HL-60 (cell line): ENCODE measurements at regions not wholly inside any gene's neighbourhood (a gene's known extent, or its start where the extent isn't known, plus 50 kb on each side); places are given as distances from the start of the nearest gene placed in this dataset.
A peak's percentile ranks its signal among the peaks of the same experiment; 100 is the strongest.

Source experiments
- DNase-seq, 2 experiments: peaks; one replicate each; pipeline ENCODE4 v3.0.0-alpha.2; 2010 to 2020; ENCODE audit warnings: low read depth in 1 of 2, low spot score in 1 of 2
- H3K27ac ChIP-seq: fragments of 250-450 bp; sonication (Bioruptor Pico); replicated peaks from 2 replicates; pipeline ENCODE4 v1.5.1; 2020; ENCODE audit warnings: mild to moderate bottlenecking, moderate library complexity
- H3K27me3 ChIP-seq: fragments of 250-450 bp; sonication (Bioruptor Pico); 2 replicates; pipeline ENCODE4 v1.5.1; 2021; ENCODE audit warnings: mild to moderate bottlenecking, moderate library complexity; ENCODE audit not compliant: insufficient read depth, poor library complexity, severe bottlenecking
- H3K4me3 ChIP-seq: replicated peaks from 2 replicates; pipeline ENCODE4 v1.5.1; 2011; ENCODE audit warnings: mild to moderate bottlenecking, control low read depth, low read length; ENCODE audit not compliant: insufficient read depth
- CTCF ChIP-seq: IDR thresholded peaks from one replicate; pipeline ENCODE4 v1.5.1; 2011; ENCODE audit warnings: low read length, control low read depth, inconsistent platforms; ENCODE audit not compliant: insufficient read depth
- GABPA ChIP-seq: IDR thresholded peaks from 2 replicates; pipeline ENCODE4 v1.6.1; 2012; ENCODE audit warnings: low read depth
- POLR2AphosphoS5 ChIP-seq: IDR thresholded peaks from 2 replicates; pipeline ENCODE4 v1.6.1; 2012; ENCODE audit warnings: low read depth
- REST ChIP-seq: IDR thresholded peaks from 2 replicates; pipeline ENCODE4 v1.6.1; 2012; ENCODE audit warnings: low read depth; ENCODE audit not compliant: insufficient replicate concordance
- SPI1 ChIP-seq: IDR thresholded peaks from 2 replicates; pipeline ENCODE4 v1.6.1; 2012; ENCODE audit warnings: low read depth, mild to moderate bottlenecking, borderline replicate concordance

DNA sequence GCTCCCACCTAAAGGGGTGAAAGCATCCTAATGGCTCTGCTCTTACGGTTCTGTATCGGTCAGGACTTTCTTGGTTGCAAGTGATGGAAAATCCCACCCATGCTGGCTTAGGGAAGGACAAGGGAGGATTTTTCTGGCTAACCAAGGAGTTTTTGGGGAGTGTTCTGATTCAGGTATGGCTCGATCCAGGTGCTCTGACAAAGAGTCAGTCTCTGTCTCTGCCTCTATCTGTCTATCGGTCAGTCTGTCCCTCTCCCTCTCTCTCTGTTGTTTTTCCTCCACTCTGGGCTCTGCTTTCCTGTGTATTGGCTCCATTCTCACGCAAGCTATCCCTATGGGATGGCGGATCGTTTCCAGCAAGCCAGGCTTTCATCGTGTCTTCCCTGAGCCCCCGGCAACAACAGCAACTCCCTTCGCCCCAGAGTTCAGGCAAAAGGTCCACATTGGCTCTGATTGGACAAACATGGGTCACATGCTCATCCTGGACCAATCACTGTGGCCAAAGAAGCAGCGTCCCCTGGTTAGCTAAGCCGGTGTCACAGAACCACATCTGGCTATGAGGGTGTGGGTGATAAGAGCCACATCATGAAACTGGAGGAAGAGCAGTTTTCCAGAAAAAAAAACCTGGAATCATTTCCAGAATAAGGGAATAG is 160.3 kb downstream of the BMP7 start:
- TF ChIP-seq GABPA: no peak
- no peak for TF ChIP-seq SPI1
- TF ChIP-seq POLR2AphosphoS5: no peak
- TF ChIP-seq CTCF: no peak
- TF ChIP-seq REST: no peak
- no peaks in the 10 kb centered on the region for H3K27me3 ChIP-seq
- no peak for DNase-seq

GRCh38 chr20:57106692-57107091 is 159.7 kb downstream of the BMP7 start:
- peak in 1 of 2 experiments; percentile 39 for DNase-seq
- Histone ChIP-seq H3K27me3 (no peaks in the 10 kb centered on the region), H3K4me3 (no peak overlapping the region), H3K27ac (no peak overlapping the region)
- TF ChIP-seq SPI1: peak; percentile 83
- no peak for TF ChIP-seq POLR2AphosphoS5

More for the DNA sequence above, 160.3 kb downstream of the BMP7 start:
- H3K27ac ChIP-seq: no peak overlapping the region
- H3K4me3 ChIP-seq: no peak overlapping the region

DNA sequence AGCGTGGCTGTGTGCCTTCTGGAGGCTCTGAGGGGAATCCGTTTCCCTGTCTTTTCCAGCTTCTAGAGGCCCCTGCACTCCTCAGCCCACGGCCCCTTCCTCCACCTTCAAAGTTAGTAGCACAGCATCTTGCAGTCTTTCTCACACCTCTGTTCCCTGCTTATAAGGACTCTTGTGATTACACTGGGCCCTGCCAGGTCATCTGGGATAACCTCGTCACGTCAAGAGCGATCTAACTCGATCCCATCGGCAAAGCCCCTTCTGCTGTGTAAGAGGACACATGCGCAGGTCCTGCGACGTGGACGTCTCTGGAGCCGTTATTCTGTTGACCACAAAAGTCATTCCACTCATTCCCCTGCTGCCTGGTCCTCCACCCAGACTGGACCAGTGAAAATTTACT is 159.2 kb downstream of the BMP7 start:
- no peaks in the 10 kb centered on the region for H3K27me3 ChIP-seq
- no peak for DNase-seq
- no peak overlapping the region for H3K4me3 ChIP-seq
- H3K27ac ChIP-seq: no peak overlapping the region
- TF ChIP-seq SPI1: no peak

DNA sequence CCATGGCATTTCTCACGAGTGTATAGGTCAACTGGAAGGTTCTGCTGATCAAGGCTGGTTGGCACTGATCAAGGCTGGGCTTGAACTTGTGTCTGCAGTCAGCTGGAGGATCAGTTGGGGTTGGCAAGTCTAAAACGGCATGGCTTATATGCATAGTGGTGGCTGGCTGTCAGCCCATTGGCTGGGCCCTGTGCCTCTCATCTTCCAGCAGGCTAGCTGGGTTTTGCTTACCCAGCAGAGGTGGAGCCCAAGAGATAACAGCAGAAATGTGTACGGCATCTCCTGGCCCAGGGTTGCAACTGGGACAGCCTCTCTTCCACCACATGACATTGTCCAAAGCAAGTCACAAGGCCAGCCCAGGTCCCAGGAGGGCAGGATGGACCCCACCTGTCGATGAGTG is 158.2 kb downstream of the BMP7 start:
- TF ChIP-seq CTCF (no peak), REST (no peak), POLR2AphosphoS5 (no peak), GABPA (no peak), SPI1 (no peak)

More for the DNA sequence above, 158.2 kb downstream of the BMP7 start:
- H3K27ac ChIP-seq: no peak overlapping the region
- H3K4me3 ChIP-seq: no peak overlapping the region
- H3K27me3 ChIP-seq: no peaks in the 10 kb centered on the region
- DNase-seq: no peak
